Hepatic stellate cell (primary cell): ENCODE measurements at regions not wholly inside any gene's neighbourhood (a gene's known extent, or its start where the extent isn't known, plus 50 kb on each side); places are given as distances from the start of the nearest gene placed in this dataset.

Experiments
- DNase-seq: peaks from one replicate; pipeline ENCODE4 v3.0.0; 2011; ENCODE audit warnings: low spot score

- no peak for DNase-seq
These were observed 627.4 kb upstream of the BOD1L1 start for GRCh38 chr4:14254926-14255325.

DNA sequence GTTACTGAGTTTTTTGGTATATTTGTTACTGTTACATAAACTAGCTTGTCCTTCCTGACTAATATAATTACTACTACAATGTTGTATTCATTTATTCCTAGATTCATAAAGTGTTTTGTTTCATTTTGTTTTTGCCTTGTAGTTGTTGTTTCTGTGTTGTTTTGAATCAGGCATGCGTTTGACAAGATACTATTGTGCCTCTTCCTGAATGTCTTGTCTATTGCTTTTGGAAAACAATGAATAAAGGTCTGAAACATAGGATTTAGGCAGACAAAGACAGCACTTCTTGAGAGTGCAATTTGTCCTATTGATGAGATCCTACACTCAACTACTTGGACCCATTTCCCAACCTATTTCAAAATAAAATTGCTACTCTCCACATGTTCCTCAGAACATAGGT is 630.4 kb upstream of the BOD1L1 start:
- DNase-seq, result no peak

DNA sequence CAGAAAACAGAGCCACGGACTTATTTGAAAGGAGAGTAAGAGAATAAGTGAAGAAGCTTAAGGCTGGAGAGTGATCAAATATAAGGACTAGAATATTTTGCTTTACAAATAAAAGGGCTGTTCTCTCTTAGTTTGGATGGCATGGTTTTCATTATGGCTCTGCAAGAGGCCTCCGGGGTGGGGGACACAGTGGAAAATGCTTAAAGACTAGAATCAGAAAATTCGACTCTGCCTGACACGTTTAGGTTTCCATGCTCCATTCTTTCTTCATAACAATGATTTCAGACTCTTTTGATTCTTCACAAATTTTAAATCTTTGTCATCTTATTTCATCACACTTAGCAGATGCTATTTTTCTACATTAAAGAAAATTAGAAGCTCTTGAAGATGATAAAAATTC is 632.4 kb upstream of the BOD1L1 start:
- DNase-seq, result no peak

GRCh38 chr4:14260591-14260990 is 633.1 kb upstream of the BOD1L1 start:
- DNase-seq, result no peak

- no peak for DNase-seq
These were observed 634.7 kb upstream of the BOD1L1 start for GRCh38 chr4:14262221-14262620.

DNA sequence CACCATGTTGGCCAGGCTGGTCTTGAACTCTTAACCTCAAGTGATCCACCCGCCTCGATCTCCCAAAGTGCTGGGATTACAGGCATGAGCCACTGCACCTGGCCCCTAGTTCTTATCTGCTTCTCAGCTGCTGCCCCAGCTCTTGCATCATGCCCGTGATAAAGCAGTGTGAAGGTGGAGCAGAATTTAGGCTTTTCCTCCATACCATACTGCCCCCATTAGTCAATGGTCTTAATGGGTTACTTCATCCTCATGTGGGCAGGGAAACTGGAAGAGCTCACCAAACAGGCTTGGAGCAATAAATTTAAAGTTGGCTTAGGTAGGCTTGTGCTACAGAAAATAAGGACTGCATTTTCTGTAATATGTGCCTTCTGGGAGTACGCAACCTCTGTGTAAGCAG is 636.9 kb upstream of the BOD1L1 start:
- DNase-seq, result no peak

DNA sequence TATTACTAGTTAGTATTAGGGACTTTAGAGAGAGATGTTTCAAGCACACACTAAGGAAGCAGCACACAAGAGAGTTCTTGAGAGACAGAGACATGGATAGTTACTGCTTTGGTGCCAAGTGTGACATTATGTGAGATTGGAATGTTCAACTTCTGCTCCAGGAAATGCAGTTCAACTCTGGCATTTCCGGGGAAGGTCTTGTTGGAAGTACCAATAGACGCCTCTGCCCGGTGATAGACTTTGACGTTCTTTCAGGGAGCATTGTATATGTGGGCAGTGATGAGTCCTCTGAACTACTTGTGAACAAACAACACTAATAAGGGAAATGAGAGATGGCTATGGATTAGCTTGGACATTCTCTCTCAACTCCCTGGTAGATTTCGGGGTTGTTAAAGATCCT is 638.1 kb upstream of the BOD1L1 start:
- DNase-seq, result no peak

GRCh38 chr4:14267373-14268060 is 640.0 kb upstream of the BOD1L1 start:
- no peak for DNase-seq

DNA sequence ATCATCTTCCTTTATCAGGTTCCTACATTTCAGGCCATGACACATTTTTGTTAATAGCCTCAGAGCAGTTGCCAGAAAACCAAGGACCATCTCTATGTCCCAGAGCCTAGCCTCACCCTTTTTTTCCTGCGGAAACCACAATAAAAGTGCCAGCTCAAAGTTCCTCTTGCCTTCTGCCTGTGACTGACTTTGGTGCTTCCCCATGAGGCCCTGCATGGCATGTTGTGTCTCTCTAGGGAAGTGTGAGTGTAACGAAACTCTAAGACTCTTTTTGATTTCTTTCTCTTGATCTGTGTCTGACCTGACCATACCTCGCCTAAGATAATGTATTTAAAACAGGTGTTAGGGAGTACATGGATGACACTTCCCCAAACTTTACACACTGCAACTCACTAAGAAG is 642.3 kb upstream of the BOD1L1 start:
- DNase-seq, result no peak

DNA sequence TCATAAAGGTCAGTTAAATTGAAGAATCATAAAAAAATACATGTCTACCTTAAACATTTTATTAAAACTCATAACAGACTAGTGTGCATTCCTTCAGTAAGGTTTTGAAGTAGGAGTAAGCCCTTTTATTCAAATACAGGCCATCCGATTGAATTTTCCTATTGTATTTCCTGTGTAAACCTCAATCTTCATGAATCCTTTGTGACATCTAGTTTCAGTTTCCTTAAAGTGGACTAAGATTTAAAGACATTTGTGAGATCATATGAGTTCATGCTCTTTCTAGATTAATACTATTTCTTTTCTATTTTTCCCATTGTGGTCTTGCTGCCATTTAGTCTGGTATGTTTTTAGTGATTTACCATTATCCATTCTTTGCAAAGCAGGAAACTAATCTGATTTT is 644.7 kb upstream of the BOD1L1 start:
- no peak for DNase-seq

- no peak for DNase-seq
These were observed 650.0 kb upstream of the BOD1L1 start for GRCh38 chr4:14277505-14277904.

DNA sequence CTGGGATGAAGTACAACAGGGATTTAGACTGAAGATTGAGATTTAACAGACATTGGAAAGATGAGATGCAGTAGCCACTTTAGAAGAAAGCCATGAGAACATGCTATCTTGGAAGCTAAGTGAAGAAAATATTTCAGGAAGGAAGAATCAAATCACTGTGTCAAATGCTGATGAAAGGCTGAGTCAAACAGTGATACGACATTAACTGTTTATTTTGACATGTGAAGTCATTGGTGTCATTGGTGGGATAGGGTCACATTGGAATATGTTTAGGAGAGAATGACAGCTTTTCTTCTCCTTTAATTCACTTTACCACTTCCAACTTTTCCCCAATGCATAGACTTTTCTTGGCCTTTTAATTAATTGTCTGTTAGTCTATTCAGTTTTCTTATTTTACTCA is 653.0 kb upstream of the BOD1L1 start:
- DNase-seq, result no peak

GRCh38 chr4:14284578-14284977 is 657.1 kb upstream of the BOD1L1 start:
- DNase-seq, result no peak

GRCh38 chr4:14289708-14290107 is 662.2 kb upstream of the BOD1L1 start:
- DNase-seq, result no peak

DNA sequence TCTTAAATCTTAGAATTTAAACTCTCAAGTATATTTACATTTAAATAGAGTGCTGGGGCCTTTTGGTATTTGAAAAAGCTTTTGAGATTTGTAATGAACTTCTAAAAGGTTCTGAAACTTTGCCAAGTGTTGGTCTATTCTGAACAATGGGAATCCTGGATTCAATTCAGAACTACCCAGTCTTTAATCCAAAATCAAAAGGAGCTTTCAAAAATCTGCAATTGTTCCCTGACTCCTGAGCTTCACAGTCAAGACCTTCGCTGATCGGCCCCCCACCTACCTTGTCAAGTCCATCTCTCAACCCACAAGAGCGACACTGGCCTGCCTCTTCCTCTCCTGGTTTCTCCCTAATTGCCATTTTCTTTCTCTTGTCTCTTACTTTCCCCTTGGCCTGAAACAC is 666.1 kb upstream of the BOD1L1 start:
- DNase-seq, result no peak

GRCh38 chr4:14294611-14295010 is 667.1 kb upstream of the BOD1L1 start:
- DNase-seq, result peak; percentile 1

DNA sequence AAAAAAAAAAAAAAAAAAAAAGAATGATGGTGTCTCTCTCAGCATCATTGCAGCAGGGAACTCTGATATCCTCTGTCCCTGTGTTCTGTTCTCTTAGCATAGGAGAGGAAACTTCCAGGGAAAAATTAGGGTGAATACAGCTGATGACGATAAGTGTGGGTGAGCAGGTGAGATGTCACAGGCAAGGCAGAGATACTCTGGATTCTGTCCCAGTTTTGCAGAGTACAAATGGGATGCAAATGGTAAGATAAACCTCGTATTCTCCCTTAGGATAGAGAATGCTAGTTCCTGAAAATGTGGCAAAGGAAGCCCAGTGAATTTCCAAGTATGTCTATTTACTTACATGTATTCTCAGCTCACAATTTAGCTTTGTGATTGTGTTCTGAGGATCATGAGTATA is 671.6 kb upstream of the BOD1L1 start:
- no peak for DNase-seq

- no peak for DNase-seq
These were observed 674.5 kb upstream of the BOD1L1 start for GRCh38 chr4:14302021-14302420.

GRCh38 chr4:14303856-14304255 is 676.3 kb upstream of the BOD1L1 start:
- DNase-seq, result peak; percentile 1

DNA sequence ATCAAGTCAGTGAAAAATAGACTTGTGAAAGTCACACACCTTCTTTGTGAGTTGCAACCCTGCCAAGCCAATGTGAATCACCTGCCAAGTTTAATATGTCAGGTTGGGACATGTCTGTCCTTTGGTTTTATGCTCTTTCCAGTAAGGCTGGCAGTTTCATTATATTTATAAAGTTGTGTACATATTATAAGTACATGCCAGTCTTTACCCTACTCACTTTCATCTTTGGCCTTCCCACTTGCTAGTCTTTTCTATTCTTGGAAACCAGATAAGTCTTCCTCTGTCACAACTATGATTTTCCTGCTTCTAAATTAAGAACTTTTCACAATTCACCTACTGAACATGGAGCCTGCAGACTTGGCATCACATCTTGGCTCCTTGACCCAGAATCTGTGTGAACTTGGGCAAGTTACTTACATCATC is 680.7 kb upstream of the BOD1L1 start:
- no peak for DNase-seq

GRCh38 chr4:14309431-14309830 is 681.9 kb upstream of the BOD1L1 start:
- DNase-seq, result no peak

GRCh38 chr4:14313757-14314156 is 686.2 kb upstream of the BOD1L1 start:
- DNase-seq, result no peak

DNA sequence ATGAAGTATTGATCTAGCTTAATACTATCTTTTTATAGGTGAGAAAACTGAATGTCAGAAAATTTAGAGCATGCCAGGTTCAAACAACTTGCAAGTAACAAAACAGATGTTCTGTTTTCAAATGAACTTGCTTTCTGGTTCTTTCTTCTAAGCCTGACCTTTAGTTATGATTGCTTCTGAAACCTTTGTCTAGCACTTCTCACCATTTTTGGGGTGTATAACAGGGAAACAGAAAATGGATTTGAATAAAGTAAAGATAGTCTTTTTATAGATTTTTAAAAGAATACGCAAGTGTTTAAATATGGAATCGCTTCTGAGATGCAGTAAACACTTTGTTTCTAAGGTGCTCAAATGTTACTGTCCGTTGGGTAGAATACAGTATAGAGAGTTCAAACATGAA is 687.2 kb upstream of the CPEB2 start:
- no peak for DNase-seq

DNA sequence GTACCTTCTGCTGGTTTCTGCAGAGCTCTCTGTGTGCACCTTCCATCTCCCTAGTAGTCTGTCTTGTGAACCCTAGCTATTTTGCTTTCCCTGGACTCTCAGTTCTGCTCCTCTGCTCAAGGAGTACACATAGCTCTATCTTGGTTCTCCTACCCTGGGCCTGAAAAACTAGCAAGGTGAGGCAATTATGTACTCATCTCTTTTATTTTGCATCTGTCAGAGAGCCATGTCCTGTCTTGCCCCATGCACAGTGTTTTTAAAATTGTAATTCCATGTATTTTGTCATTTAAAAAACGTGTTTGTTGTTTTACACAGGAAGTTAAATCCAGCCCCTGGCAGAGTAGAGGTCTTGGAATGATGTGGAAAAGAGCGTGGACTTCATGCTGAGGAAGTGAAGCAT is 684.9 kb upstream of the CPEB2 start:
- no peak for DNase-seq

DNA sequence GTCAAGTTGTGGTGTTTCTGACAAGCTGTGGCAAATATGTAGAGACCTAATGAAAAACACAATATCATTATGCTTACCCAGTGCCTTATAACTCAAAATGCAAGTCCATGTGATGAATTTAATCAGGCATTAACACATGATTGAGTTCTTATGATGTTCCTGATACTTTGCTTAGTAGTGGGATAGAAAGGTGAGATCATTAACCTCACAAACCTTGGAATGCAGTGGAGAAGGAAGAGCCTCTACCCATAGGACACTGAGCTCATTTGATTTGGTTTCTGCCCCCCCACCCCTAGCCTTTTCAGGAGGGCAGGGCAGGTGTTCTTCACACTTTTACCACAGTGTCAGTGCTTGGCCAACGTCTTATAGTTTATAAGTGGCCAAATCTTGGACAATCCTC is 683.6 kb upstream of the CPEB2 start:
- no peak for DNase-seq
